ENCODE measurements at regions not wholly inside any gene's neighbourhood (a gene's known extent, or its start where the extent isn't known, plus 50 kb on each side); places are given as distances from the start of the nearest gene placed in this dataset.
A peak's percentile ranks its signal among the peaks of the same experiment; 100 is the strongest.
"Not testable (repeated sequence)": the region's sequence is repeated elsewhere in the genome, so short reads cannot be mapped to it uniquely, and the experiment has no call there.

DNA sequence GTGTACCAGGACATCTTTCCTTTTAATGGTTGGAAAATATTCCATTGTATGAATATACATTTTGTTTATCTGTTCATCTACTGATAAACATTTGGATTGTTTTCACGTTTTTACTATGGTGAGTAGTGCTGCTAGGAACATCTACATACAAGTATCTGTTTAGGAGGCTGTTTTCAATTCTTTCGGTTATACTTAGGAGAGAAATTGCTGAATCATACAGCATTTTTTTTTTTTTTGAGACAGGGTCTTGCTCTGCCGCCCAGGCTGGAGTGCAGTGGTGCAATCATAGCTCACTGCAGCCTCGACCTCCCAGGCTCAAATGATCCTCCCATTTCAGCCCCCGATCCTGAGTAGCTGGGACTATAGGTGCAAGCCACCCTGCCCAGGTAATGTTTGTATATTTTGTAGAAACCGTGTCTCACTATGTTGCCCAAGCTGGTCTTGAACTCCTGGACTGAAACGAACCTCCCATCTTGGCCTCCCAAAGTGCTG is 122.9 kb downstream of the CRLF3 start:
- H3K4me3 ChIP-seq (ENCODE audit: low read length): no peak overlapping the region
- no peak for TF ChIP-seq ZNF274 (IDR thresholded peaks at IDR 0.05; ENCODE audit: low read depth, low read length)

GRCh38 chr17:30700833-30701232 is 123.7 kb downstream of the CRLF3 start:
- not testable (repeated sequence) for H3K4me3 ChIP-seq (ENCODE audit: low read length)

GRCh38 chr17:30697619-30698460 is 126.7 kb downstream of the CRLF3 start:
- H3K4me3 ChIP-seq (ENCODE audit: low read length): peak overlapping the region; percentile 42; the same call in 1 of the 2 replicates

- no peak overlapping the region for H3K4me3 ChIP-seq (ENCODE audit: low read length)
- no peak for TF ChIP-seq ZNF274 (IDR thresholded peaks at IDR 0.05; ENCODE audit: low read depth, low read length)
Observed at GRCh38 chr17:30696234-30696633, 128.3 kb downstream of the CRLF3 start.

DNA sequence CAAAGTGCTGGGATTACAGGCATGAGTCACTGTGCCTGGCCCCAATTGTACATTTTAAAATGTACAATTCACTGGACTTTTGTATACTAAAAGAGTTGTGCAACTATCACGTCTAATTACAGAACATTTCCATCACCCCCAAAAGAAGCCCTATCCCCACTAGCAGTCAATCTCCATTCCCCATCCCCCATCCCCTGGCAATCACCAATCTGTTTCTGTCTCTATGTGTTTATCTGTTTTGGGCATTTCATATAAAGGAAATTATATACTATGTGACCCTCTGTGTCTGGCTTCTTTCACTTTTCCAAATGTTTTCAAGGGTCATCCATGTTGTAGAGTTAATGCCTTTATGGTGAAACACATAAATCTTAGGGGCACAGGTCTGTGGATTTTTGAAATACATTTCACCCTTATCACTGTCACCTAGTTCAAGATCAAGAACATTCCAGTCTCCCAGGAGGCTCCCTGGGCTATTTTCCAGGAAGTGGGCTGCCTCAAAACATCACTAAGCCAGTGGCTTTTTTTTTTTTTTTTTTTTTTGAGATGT is 129.2 kb downstream of the CRLF3 start:
- H3K4me3 ChIP-seq (ENCODE audit: low read length): not testable (repeated sequence)

GRCh38 chr17:30693772-30694171 is 130.7 kb downstream of the CRLF3 start:
- H3K4me3 ChIP-seq (ENCODE audit: low read length): not testable (repeated sequence)

GRCh38 chr17:30689266-30690000 is 135.1 kb downstream of the CRLF3 start:
- not testable (repeated sequence) for H3K4me3 ChIP-seq (ENCODE audit: low read length)

GRCh38 chr17:30686538-30687479 is 137.7 kb downstream of the CRLF3 start:
- not testable (repeated sequence) for H3K4me3 ChIP-seq (ENCODE audit: low read length)

- H3K4me3 ChIP-seq (ENCODE audit: low read length): not testable (repeated sequence)
Observed at GRCh38 chr17:30682280-30682679, 142.2 kb downstream of the CRLF3 start.

DNA sequence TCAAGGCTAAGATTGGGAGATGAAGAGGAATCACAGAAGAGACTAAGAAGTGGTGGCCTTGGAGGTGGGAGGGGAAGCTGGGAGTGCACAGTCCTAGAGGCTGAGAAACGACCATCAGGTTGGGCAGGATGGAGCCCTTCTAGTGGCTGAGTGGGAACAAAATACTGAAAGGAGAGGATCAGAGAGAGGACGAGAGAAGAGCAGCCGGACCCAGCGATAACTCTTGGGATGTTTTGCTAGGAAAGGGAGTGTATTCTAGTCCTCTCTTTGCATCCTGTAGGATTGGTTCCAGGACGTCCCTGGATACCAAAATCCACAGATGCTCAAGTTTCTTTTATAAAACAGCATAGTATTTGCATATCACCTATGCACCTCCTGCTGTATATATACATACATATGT is 143.8 kb downstream of the CRLF3 start:
- not testable (repeated sequence) for H3K4me3 ChIP-seq (ENCODE audit: low read length)

GRCh38 chr17:30677550-30678249 is 146.8 kb downstream of the CRLF3 start:
- TF ChIP-seq ZNF274 (IDR thresholded peaks at IDR 0.05; ENCODE audit: low read depth, low read length): no peak
- no peak overlapping the region for H3K4me3 ChIP-seq (ENCODE audit: low read length)

DNA sequence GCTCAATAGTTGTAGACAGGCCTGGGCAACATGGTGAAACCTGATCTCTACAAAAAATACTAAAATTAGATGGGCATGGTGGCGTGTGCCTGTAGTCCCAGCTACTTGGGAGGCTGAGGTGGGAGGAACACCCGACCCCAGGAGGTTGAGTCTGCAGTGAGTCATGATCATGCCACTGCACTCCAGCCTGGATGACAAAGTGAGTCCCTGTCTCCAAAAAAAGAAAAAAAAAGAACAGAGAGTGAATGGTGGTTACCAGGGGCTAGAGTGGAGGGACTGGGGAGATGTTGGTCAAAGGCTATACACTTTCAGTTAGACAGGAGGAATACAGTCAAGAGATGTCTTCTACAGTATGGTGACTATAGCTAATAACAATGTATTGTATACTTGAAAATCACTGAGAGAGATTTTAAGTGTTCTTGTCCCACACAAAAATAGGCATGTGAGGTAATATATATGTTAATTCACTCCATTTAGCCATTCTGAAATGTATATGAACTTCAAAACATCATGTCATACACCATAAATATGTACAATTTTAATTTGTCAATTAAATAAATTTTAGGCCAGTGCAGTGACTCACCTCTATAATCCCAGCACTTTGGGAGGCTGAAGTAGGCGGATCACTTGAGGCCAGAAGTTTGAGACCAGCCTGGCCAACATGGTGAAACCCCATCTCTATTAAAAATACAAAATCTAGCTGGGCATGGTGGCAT is 148.6 kb downstream of the CRLF3 start:
- H3K4me3 ChIP-seq (ENCODE audit: low read length): not testable (repeated sequence)

DNA sequence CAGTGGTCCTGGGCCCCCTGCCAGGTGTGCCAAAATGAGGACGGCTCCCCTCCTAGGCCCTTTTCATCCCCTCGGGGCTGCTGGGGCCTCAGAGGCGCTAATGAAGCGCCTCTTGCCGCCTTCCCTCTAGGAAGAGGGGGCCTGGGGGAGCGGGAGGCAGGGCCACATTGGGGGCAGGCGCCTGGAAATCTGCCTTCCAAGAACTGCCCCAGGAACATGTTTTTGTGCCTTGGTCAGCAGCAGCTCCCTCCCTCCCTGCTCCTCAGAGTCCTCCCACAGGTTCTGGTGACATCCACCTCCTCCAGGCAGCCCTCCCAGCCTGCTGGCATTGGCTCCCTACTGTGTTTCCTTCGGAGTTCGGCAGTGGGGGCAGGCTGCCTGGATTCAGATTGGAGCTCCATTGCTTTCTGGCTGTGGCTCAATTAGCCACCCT is 155.3 kb downstream of the CRLF3 start:
- not testable (repeated sequence) for H3K4me3 ChIP-seq (ENCODE audit: low read length)

DNA sequence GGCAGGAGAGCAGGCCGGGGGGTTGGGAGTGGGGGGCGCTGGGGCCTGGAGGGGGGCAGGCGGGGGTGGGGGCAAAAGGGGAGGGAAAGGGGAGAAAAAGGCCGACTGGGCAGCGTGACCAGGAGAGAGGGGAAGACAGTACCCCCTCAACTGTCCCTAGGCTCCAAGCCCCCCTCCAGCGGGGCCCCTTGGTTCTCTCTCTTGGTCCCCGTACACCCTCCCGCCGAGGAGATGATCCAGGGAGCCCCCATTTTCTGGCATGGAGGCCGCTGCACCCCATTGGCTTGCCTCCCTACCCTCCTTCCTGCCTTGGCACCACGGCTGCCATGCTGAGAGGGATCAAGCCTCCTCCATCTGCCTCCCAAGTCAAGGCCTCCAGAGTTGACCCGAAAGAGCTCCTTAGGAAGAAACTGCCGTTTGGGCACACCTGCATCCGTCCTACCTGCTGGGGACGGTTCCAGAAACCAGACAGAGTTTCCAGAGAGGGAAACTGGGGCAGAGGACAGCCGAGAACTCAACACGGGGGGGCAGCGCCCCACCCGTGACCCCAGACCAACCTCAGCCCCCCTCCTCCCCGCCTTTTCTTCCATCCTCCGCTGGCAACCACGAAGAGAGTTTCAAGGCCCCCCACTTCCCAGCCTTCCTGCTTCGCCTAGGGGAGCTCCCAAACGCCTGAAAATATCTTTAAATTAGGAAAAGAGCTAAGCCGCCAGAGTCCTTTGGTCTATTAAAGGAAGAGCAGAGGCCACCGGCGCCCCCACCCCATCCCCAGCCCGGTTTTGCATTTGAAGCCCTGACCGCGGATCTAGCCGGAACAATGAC is 155.9 kb downstream of the CRLF3 start:
- not testable (repeated sequence) for H3K4me3 ChIP-seq (ENCODE audit: low read length)

DNA sequence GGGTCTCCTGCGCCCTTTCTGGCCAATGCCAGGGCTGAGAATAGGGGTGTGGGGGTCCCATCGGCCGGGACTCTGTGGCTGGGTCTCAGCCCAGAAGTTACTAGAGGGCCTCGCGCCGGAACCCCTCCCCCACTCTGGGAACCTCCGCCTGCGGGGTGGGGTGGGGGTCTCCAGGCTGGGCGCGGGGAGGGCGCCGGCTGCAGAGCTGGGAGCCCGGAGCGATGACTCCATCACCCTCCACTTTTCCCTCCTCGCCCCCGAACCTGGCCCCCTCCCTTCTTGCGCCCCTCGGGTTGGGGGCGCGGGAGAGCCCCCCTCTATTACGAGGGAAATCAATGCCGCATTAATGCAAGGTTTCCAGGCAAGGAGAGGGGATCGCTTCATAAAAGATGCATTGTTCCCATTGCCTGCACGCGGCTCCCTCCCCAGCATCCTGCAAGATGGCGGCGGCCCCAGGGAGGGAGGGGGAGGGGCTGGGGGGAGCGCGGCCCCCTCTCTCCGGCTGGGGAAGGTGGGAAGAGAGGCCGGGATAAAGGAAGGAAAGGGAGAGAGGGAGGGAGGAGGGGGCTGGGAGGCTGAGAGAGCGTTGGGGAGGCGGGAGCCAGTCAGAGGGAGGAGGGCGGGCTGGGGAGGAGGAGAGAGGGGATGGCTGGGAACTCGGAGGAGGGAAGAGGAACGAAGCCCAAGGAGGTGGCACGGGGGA is 156.7 kb downstream of the CRLF3 start:
- H3K4me3 ChIP-seq (ENCODE audit: low read length): 0 out of 2 replicates have a peak overlapping the region, but pooled peaks have one; percentile 20

DNA sequence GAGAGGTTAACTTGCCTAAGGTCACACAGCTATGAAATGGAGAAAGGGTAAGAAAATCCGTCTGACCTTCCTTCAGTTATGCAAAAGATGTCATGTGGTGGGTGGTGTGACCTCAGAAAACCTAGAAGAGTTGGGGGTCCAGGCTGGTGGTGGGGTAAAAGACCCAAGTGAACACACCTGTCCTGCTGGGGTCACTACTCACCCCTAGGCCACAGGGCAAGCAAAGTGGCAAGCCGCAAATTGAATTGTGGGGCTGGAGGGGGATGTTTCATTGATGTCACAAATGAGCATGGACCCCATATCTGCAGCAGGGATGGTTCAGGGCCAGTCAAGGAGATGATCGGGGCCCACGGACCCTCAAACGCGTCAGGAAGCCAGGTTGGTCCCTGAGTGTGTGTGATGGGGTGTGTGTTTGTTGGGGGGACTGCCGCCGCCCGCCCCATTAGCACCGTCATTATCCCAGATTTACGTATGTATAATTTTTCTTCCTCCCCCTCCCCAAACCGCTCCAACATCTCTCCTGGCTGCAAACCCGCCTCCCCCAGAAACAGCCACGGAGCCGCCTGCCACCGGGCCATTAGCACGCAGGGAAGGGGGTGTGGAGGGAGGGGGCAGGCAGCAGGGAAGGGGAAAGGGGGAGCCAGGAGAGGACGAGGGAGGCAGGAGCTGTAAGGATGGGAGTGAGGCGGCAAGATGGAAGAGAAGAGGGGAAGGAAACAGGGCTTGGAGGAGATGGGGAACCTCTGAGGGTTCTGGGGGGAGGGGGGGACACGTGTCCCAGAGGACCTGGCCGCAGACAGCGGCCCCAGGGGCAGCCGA is 157.4 kb downstream of the CRLF3 start:
- not testable (repeated sequence) for H3K4me3 ChIP-seq (ENCODE audit: low read length)

Measured in GM08714 (cell line).